Cardiac fibroblast (primary cell): ENCODE measurements at regions not wholly inside any gene's neighbourhood (a gene's known extent, or its start where the extent isn't known, plus 50 kb on each side); places are given as distances from the start of the nearest gene placed in this dataset.
A peak's percentile ranks its signal among the peaks of the same experiment; 100 is the strongest.

Experiments used
- DNase-seq, 2 donors: peaks; one replicate each; pipeline versions ENCODE4 v3.0.0 to v3.0.0-alpha.2; 2010; ENCODE audit warnings: low read depth in 2 of 2
- H3K4me3 ChIP-seq, 2 donors: replicated peaks in 1 of 2; 1 replicate in 1 of 2; 2 replicates in 1 of 2; pipeline ENCODE4 v1.5.1; 2011; ENCODE audit warnings: low read depth in 2 of 2, low read length in 2 of 2, mild to moderate bottlenecking in 2 of 2, moderate library complexity in 1 of 2
- TF ChIP-seq, protein P1 (sequence below): IDR thresholded peaks from one replicate; pipeline ENCODE4 v1.5.1; 2011; ENCODE audit warnings: low read depth, mild to moderate bottlenecking, low read length, inconsistent platforms

DNA sequence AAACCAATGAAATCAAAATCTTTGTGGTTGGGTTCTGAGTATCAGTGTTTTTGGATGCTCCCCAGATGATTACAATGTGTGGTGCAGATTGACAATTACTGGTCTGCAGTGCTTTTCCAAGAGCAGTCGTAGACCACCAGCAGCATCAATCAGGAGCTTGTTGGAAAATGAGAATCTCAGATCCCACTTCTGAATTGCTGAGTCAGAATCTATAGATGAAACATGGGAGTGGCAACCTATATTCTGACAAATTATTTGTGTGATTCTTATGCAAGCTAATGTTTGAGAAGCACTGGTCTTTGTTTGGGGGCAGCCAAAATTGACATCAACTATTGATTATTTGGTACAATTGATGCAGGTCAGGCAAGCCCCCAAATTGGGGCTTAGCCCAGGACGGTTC lies 539.9 kb upstream of the BTBD3 start:
- DNase-seq, result no peak
- TF ChIP-seq, protein P1, sequence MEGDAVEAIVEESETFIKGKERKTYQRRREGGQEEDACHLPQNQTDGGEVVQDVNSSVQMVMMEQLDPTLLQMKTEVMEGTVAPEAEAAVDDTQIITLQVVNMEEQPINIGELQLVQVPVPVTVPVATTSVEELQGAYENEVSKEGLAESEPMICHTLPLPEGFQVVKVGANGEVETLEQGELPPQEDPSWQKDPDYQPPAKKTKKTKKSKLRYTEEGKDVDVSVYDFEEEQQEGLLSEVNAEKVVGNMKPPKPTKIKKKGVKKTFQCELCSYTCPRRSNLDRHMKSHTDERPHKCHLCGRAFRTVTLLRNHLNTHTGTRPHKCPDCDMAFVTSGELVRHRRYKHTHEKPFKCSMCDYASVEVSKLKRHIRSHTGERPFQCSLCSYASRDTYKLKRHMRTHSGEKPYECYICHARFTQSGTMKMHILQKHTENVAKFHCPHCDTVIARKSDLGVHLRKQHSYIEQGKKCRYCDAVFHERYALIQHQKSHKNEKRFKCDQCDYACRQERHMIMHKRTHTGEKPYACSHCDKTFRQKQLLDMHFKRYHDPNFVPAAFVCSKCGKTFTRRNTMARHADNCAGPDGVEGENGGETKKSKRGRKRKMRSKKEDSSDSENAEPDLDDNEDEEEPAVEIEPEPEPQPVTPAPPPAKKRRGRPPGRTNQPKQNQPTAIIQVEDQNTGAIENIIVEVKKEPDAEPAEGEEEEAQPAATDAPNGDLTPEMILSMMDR, result no peak
- H3K4me3 ChIP-seq, result no peak overlapping the region

DNA sequence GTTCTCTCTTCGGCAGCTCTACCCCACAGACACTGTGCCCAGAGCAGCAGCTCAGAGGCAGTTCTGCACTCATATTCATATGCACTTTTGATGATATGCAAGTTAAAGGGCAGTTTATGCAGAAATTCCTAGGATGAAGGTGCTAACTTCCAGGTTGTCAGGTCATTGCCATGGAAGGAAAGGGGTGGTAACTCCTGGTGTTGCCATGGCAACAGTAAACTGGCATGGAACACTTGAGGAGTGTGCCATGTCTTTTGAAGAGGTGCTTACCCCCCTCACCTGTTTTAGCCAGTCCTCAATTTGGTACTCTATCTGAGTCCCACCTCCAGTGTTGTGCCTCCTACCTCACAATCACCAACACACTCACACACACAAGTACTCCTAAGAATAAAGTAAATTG lies 539.4 kb upstream of the BTBD3 start:
- no peak overlapping the region for H3K4me3 ChIP-seq
- TF ChIP-seq, protein P1, result no peak
- DNase-seq, result no peak

DNA sequence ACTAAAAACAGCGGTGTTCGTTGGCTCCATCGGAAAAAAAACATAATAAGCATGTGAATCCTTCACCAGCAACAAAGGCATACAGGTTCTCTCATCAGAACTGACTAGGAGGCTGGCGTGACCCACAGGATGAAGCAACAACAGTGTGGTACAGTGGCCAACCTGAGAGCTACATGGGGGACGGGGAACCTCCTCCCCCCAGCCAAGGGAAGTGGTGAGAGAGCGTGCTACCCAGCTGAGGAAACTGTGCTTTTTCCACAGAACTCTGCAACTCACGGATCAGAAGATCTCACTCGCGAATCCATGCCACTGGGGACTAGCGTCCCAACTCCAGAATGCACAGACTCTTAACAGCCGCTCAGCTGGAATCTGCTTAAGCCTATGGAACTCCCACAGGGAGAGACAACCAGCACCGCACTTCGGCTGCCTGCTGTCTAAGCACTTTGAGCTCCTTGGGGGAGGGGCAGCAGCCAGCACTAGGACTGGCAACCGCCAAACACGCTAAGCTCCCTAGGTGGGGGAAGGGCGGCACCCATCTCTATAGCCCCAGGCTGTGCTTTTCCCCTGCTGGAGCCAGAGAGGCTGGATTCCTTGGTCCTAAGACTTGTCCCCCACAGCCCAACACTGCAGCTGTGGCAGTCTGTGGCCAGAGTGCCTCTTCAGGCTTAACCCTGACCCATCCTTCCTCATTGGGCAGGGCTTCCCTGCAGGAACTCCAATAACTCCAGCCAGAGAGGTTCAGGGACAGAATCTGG lies 538.3 kb upstream of the BTBD3 start:
- H3K4me3 ChIP-seq, result no peak overlapping the region
- DNase-seq, result peak in 1 of 2 donors; percentile 13
- TF ChIP-seq, protein P1, result no peak

DNA sequence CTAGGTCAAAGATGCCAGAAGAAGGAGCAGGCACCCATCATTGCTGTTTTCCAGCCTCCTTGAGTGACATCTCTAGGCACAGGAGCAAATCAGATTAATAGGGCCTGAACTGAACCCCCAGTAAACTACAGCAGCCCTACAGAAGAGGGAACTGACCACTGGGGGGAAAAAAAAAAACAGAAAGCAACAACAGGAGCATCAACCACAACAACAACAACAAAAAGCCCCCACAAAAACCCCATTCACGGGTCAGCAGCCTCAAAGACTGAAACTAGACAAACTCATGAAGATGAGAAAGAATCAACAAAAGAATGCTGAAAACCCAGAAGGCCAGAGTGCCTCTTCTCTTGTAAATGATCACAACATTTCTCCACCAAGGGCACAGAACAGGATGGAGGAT lies 537.4 kb upstream of the BTBD3 start:
- H3K4me3 ChIP-seq, result no peak overlapping the region
- no peak for DNase-seq
- TF ChIP-seq, protein P1, result no peak

DNA sequence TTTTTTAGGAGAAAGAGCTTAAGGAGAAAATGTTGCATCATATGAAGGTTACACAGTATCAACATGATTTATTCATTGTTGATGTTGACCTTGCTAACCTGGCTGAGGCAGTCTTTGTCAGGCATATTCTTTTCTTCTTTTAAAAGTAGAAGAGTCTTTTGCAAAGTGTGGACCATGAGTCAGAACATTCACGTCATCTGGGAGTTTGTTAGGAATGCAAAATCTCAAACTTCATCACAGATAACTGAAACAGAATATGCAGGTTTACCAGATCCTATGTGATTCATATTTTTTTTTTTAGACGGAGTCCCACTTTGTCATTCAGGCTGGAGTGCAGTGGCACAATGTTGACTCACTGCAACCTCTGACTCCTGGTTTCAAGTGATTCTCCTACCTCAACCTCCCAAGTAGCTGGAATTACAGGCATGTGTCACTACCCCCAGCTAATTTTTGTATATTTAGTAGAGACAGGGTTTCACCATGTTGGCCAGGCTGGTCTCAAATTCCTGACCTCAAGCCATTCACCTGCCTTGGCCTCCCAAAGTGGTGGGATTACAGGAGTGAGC lies 530.4 kb upstream of the BTBD3 start:
- TF ChIP-seq, protein P1, result no peak
- peak; percentile 43 to 89 for DNase-seq
- no peak overlapping the region for H3K4me3 ChIP-seq

DNA sequence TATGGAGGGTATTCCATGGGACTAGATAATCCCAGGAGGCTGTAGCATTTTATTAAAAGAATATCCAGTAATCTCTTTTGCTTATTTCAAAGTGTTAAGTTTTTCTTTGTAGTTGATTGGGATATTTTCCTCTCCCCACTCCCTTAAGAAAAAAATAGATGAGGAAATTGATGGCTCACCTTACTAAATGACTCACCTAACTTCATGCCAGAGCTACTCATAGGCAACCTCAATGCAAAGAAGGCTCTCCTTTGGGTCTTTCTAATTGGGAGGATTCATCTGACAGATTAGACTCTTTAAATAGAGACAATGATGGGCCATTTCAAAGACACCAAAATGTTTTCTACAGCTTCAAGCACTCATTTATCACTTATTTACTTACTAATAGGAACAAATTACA lies 528.5 kb upstream of the BTBD3 start:
- H3K4me3 ChIP-seq, result no peak overlapping the region
- DNase-seq, result no peak
- TF ChIP-seq, protein P1, result no peak
